Sigmoid colon (tissue), 4 donors: ENCODE measurements at regions not wholly inside any gene's neighbourhood (a gene's known extent, or its start where the extent isn't known, plus 50 kb on each side); places are given as distances from the start of the nearest gene placed in this dataset.

ENCODE experiments used
- CTCF ChIP-seq, 4 experiments: fragments of 450-650 bp in 3 of 4; fragments of 200-600 bp in 1 of 4; IDR thresholded peaks; one replicate each; pipeline ENCODE4 v1.5.1; 2016 to 2019; ENCODE audit warnings: antibody characterized with exemption in 4 of 4, mild to moderate bottlenecking in 3 of 4, moderate library complexity in 2 of 4
- EP300 ChIP-seq, 4 donors: sonication (generic); formaldehyde crosslinking; IDR thresholded peaks; one replicate each; pipeline ENCODE4 v1.6.1; 2017; ENCODE audit warnings: antibody characterized with exemption in 4 of 4
- POLR2A ChIP-seq, 2 donors: fragments of 450-650 bp; IDR thresholded peaks; one replicate each; pipeline ENCODE4 v1.6.1; 2016; ENCODE audit warnings: antibody characterized with exemption in 2 of 2, mild to moderate bottlenecking in 2 of 2, moderate library complexity in 2 of 2
- POLR2AphosphoS5 ChIP-seq, 4 donors: sonication (generic); formaldehyde crosslinking; IDR thresholded peaks; one replicate each; pipeline ENCODE4 v1.6.1; 2017; ENCODE audit warnings: antibody characterized with exemption in 4 of 4

DNA sequence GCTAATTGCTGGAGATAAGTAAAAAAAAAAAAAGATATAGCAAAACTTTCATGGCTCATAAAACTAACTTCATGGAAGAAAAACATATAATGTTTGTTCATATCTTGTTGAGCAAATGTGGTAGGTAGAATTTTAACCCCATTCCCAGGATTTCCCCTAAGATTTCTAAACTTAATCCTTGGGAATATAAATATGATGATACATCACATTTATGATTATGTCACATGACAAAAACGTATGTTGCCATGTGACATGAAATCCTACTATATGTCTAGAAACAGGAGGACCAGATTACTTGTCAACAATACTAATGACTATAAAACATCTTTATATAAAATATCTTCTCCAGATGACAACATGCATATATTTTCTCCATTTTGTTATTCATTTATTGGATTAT lies 679.0 kb upstream of the LRRC4C start:
- no peak for TF ChIP-seq CTCF (IDR thresholded peaks at IDR 0.05)
- TF ChIP-seq EP300 (IDR thresholded peaks at IDR 0.05), result no peak
- no peak for TF ChIP-seq POLR2A (IDR thresholded peaks at IDR 0.05)
- no peak for TF ChIP-seq POLR2AphosphoS5 (IDR thresholded peaks at IDR 0.05)
